LNCaP clone FGC (cell line): ENCODE measurements at regions not wholly inside any gene's neighbourhood (a gene's known extent, or its start where the extent isn't known, plus 50 kb on each side); places are given as distances from the start of the nearest gene placed in this dataset.
A peak's percentile ranks its signal among the peaks of the same experiment; 100 is the strongest.
"Not testable (repeated sequence)": the region's sequence is repeated elsewhere in the genome, so short reads cannot be mapped to it uniquely, and the experiment has no call there.

Source experiments
- DNase-seq: peaks from one replicate; pipeline ENCODE4 v3.0.0-alpha.2; 2011; ENCODE audit warnings: low read depth
- H3K4me3 ChIP-seq: 2 replicates; pipeline ENCODE4 v1.5.1; 2011; ENCODE audit warnings: mild to moderate bottlenecking, low read depth, low read length, control low read depth
- CTCF ChIP-seq: IDR thresholded peaks from 2 replicates; pipeline ENCODE4 v1.5.1; 2012; ENCODE audit warnings: mild to moderate bottlenecking; ENCODE audit not compliant: control insufficient read depth, insufficient read depth; ENCODE audit errors: extremely low read depth

- no peak for DNase-seq
- TF ChIP-seq CTCF = no peak
Measured at GRCh38 chr13:56718791-56719190, 421.9 kb upstream of the PRR20A start.

GRCh38 chr13:56720841-56721240 lies 419.9 kb upstream of the PRR20A start:
- no peak for DNase-seq
- no peak for TF ChIP-seq CTCF
- no peak overlapping the region for H3K4me3 ChIP-seq

More at GRCh38 chr13:56718791-56719190, 421.9 kb upstream of the PRR20A start:
- H3K4me3 ChIP-seq = no peak overlapping the region

- DNase-seq = no peak
- TF ChIP-seq CTCF = no peak
- H3K4me3 ChIP-seq = no peak overlapping the region
Measured at GRCh38 chr13:56735537-56735942, 405.2 kb upstream of the PRR20A start.

GRCh38 chr13:56736966-56737365 lies 403.8 kb upstream of the PRR20A start:
- no peak for TF ChIP-seq CTCF
- DNase-seq = no peak
- H3K4me3 ChIP-seq = no peak overlapping the region

- no peak for DNase-seq
- no peak overlapping the region for H3K4me3 ChIP-seq
- TF ChIP-seq CTCF = no peak
Measured at GRCh38 chr13:56752636-56753035, 388.1 kb upstream of the PRR20A start.

- peak; percentile 49 for TF ChIP-seq CTCF
- no peak overlapping the region for H3K4me3 ChIP-seq
Measured at GRCh38 chr13:56755181-56755935, 385.4 kb upstream of the PRR20A start.

GRCh38 chr13:56763333-56763732 lies 377.4 kb upstream of the PRR20A start:
- not testable (repeated sequence) for DNase-seq

More at GRCh38 chr13:56755181-56755935, 385.4 kb upstream of the PRR20A start:
- peak; percentile 69 for DNase-seq

More at GRCh38 chr13:56763333-56763732, 377.4 kb upstream of the PRR20A start:
- not testable (repeated sequence) for H3K4me3 ChIP-seq
